Activated CD4-positive, alpha-beta T cell treated with anti-CD3 and anti-CD28 coated beads, Interleukin-2, Interleukin-6, amounts not matched to agents 100 ng/mL and 50 ng/mL, durations not matched to agents 16 hours and 8 hours (primary cell): ENCODE measurements at regions not wholly inside any gene's neighbourhood (a gene's known extent, or its start where the extent isn't known, plus 50 kb on each side); places are given as distances from the start of the nearest gene placed in this dataset.

Experiments used
- DNase-seq: peaks from one replicate; pipeline ENCODE4 v3.0.0-alpha.2; 2020

GRCh38 chr6:92806254-92806653, 613.1 kb downstream of the EPHA7 start:
- DNase-seq, result no peak

- DNase-seq, result no peak
These were observed 628.0 kb downstream of the EPHA7 start for GRCh38 chr6:92791403-92791802.

DNA sequence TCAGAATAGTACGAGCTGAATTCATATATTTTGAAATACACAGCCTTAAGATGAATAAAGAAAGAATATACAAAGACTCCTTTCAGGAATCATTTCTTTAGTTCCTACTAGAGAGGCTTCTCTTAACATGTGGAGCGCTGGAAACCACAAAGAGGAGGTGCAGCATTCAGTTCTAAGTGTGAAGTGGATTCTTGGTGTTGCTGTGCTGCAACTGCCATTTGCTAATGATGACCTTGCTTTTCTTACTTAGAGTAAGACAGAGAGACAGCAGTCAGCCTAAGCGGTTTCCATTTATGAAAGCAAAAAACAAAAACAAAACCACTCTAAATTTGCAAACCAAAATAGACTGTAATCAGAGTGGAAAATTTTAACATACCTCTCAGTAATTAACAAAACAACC, 629.0 kb downstream of the EPHA7 start:
- DNase-seq, result no peak

- no peak for DNase-seq
These were observed 635.1 kb downstream of the EPHA7 start for GRCh38 chr6:92784235-92784634.

- DNase-seq, result no peak
These were observed 639.6 kb downstream of the EPHA7 start for GRCh38 chr6:92779746-92780145.

GRCh38 chr6:92777146-92777740, 642.1 kb downstream of the EPHA7 start:
- peak; percentile 1 for DNase-seq

- DNase-seq, result no peak
These were observed 648.8 kb downstream of the EPHA7 start for GRCh38 chr6:92770540-92770939.

DNA sequence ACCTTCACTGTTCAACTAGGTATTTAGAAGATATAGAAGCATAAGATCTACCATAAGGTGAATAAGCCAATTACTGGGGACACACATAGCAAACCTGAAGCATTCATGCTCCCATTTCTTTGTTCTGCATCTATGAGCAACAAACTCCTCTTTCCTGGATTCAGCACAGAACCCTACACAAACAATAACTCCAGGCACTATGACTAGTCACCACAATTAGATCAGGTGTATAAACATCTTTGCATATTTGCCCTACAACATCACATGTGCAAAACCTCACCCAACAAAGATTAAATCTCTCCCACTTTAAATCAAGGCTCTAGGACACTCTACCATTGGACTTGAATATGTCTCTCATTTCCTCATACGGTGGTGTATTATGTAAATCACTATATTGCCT, 652.3 kb downstream of the EPHA7 start:
- no peak for DNase-seq

GRCh38 chr6:92763680-92764079, 655.7 kb downstream of the EPHA7 start:
- no peak for DNase-seq

DNA sequence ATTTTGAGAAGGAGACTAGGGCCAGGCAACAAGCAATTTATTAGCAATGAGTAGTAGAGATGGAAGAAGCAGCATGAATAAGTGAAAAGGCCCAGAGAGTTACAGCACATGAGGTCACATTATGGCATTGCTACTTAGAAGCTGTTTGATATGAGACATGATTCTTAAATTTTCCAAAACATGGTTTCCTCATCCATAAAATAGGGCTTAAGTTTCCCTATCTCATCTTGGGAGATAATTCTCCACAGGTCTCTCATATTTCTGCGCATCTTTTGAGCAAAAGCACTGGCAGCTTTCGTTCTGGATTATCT, 656.1 kb downstream of the EPHA7 start:
- DNase-seq, result no peak

DNA sequence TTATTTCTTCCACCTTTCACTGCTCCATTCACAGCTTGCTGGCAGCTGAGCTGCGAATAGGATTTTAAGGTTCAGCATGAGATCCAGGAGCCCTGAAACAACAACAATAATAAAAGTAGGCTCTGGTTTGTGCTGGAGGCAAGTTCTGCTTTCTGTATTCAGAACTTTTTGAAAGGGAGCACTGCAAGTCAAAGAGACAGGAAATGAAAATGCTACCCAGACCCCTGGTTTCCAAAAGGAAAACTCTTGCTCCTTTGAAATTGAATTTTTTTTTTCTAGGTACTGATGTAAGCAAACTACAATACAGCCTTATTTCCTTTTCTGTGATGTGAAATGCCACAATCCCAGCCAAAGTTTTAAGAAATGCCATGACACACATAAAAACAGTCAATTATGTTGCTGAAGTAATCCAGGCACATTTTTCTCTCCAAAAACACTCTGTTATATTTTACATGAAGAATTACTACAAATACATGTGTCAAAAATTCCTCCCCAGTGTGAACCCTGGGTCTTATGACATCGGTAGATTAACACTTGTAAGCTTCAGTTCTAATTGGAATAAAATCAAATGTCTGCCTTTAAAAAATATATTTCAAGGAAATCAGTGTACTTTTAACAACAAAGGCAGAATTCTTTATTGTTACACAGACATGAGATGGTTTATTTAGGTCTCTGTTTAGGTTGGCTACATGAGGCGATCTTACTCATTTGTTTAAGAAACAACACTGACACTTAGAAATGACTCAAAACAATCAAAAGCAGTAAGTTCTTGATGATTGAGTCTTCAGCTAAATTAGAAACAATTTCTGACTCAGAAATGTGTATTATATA, 656.7 kb downstream of the EPHA7 start:
- DNase-seq, result no peak

- no peak for DNase-seq
These were observed 660.2 kb downstream of the EPHA7 start for GRCh38 chr6:92759178-92759577.

- no peak for DNase-seq
These were observed 661.4 kb downstream of the EPHA7 start for GRCh38 chr6:92757925-92758324.

GRCh38 chr6:92756912-92757311, 662.4 kb downstream of the EPHA7 start:
- no peak for DNase-seq

DNA sequence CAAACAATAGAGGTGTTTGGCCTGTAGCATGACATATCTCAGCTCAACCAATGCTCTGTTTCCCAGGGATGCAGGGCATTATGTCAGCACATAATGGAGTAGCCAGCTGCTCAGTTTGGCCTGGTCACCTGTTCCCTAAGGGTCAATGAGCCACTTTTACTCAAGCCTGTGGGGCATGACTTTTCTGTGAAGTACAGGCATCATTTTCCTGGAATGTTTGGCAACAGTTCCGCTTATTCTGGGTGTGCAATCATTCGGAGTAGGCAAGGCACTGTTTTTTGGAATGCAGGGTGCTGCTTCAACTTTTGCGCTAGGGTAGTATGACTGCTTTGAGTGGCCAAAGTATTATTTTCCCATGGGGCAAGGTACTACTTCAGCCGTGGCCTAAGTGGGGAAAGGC, 665.4 kb downstream of the EPHA7 start:
- DNase-seq, result no peak

DNA sequence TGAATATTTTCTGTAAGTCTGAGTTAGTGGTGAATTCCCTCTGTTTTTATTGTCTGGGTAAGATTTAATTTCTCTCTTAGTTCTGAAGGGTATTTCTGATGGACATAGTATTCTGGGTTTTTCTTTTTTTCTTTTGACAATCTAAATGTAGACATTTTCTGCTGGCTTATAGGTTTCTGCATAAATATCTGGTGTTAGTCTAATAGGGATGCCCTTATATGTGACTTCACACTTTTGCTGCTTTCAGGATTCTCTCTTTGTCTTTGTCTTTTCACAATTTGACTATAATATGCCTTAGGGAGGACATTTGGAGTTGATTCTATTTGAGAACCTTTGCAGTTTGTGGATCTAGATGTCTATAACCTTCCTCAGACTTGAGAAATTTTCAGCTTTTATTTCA, 667.2 kb downstream of the EPHA7 start:
- no peak for DNase-seq

DNA sequence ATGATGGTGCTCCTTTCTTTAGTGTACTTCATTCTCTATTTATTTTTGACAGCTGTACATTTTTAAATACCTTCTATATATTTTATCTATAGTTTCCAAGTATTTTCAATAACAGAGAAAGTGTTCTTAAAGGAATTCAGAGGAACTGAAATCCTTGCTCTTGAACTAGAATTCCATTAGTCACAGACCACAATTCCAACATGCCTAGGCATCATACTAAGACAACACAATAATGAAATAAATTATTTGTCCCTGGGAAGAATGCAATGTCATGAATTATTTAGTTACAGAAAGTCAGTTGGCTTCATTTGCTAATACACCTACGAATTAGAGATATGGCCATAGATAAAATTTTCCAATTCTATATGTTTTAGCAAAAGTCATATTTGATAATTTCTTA, 671.2 kb downstream of the EPHA7 start:
- DNase-seq, result no peak

DNA sequence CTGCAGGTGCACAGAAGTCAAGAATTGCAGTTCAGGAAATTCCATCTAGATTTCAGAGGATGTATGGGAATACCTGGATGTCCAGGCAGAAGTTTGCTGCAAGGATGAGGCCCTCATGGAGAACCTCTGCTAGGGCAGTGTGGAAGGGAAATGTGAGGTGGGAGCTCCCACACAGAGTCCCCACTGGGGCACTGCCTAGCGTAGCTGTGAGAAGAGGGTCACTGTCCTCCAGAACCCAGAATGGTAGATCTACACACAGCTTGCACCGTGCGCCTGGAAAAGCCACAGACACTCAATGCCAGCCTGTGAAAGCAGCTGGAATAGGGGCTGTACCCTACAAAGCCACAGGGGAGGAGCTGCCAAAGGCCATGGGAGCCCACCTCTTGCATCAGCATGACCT, 681.4 kb downstream of the EPHA7 start:
- DNase-seq, result no peak

GRCh38 chr6:92723390-92723931, 695.9 kb downstream of the EPHA7 start:
- DNase-seq, result no peak

- DNase-seq, result no peak
These were observed 699.6 kb downstream of the EPHA7 start for GRCh38 chr6:92719773-92720172.

DNA sequence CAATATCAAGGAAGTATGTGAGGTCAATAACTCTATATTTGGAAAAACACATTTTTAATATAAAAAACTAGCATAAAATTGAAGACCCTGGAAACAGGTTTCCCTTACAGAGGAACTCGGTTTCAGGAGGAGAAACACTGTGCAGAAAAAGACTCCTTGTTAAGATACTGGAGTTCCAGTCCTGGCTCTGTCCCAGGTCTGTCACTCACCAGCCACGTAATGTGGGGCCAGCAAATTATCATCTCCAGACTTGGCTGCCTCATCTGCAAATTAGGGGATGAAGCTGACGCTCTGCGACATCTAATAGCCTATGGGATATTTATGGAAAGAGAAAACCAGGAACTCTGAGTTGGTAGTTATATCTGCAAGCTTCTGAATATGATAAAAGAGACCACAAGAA, 702.7 kb downstream of the EPHA7 start:
- no peak for DNase-seq

DNA sequence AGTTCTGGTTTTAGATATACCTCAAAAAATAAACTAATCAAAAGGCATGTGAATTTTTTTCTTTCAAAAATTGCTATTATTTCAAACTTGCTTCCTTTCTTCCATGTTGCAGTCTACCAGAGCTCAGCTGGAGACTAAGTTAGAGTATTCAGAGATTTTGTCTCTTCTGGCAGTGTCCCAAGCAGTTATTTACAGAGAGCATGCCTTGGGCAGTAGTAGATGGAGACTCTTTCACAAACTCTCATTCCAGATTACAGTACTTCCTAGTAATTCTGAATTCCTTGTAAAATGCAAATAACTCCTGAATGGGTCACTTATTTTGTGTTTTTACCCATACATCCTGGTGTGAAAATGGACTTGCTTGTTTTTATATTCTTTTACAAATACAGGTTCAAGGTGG, 703.4 kb downstream of the EPHA7 start:
- no peak for DNase-seq

- no peak for DNase-seq
These were observed 705.0 kb downstream of the EPHA7 start for GRCh38 chr6:92714346-92714745.

DNA sequence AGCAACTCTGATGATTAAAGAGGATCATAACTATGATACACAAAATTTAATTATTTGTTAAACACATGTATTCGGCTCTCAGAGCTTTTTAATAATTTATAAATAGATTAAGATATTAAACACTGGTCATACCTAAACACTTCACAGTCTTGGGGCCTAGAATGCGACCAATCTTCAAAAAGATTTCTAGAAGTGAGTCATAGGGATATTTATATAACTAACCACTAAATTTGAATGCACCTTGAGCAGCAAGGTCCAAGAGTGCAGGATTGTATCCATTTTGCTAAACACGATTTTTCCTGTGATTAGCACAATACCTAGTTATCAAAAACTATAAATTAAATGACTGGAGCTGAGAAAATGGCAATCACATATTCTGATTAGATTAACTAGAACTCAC, 709.3 kb downstream of the EPHA7 start:
- DNase-seq, result no peak

DNA sequence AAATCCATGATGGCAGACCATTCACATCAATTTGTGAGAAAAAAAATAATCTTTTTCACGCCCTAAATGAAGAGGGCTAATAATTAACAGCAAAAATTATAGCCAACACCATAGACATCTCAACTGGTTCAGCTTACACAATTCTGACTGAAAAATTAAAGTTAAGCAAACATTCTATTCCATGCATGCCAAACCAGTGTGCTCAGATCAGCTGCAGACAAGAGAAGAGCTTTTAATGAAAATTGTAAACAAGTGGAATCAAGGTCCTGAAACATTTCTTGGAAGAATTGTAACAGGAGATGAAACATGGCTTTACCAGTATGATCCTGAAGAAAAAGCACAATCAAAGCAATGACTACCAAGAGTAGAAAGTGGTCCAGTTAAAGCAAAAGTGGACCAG, 710.4 kb downstream of the EPHA7 start:
- no peak for DNase-seq
